ENCODE measurements at regions not wholly inside any gene's neighbourhood (a gene's known extent, or its start where the extent isn't known, plus 50 kb on each side); places are given as distances from the start of the nearest gene placed in this dataset.

- no peak for TF ChIP-seq CTCF (IDR thresholded peaks at IDR 0.05; ENCODE audit: insufficient read depth, low read length)
- no peak for DNase-seq (ENCODE audit: low read depth)
- H3K4me3 ChIP-seq (ENCODE audit: low read depth, low read length) = no peak overlapping the region
Measured at GRCh38 chr10:53598914-53599313, 826.3 kb upstream of the MBL2 start.

DNA sequence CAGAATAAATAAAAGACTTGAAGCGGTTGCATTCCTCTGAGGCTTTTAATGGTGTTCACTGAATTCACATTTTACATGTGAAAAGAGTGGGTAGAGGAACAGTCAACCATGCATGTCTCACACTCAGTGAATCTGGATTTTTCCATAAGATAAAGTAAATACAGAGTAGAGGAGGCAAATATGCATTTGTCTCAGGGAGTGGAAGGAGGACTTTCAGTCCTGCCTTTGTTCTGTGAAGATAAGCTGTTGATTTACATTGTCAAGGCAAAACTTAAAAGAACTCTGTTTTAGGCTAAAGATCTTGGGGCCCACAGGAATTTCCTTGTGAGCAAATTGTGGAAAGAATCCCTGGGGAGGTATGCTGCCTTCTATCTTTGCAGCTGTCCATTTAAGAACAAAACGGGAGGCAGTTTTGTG lies 825.3 kb upstream of the MBL2 start:
- H3K4me3 ChIP-seq (ENCODE audit: low read depth, low read length) = no peak overlapping the region
- TF ChIP-seq CTCF (IDR thresholded peaks at IDR 0.05; ENCODE audit: insufficient read depth, low read length) = no peak
- DNase-seq (ENCODE audit: low read depth) = no peak

- DNase-seq (ENCODE audit: low read depth) = no peak
- no peak overlapping the region for H3K4me3 ChIP-seq (ENCODE audit: low read depth, low read length)
- TF ChIP-seq CTCF (IDR thresholded peaks at IDR 0.05; ENCODE audit: insufficient read depth, low read length) = no peak
Measured at GRCh38 chr10:53580465-53580864, 807.9 kb upstream of the MBL2 start.

DNA sequence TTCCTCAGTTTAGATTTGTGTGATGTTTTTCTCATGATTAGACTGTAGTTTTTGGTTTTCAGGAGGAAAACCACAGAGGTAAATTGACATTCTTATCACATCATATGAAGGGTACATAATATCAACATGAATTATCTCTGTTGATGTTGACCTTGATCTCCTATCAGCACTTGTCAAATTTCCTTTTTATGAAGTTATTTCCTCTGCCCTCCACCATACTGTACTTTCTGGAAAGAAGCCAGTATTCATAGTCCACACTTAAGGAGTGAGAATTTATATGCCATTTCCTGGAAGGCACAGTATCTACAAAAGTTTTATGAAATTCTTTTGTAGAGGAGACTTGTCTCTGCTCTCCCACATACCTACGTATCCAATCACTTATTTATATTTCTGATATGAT lies 807.2 kb upstream of the MBL2 start:
- H3K4me3 ChIP-seq (ENCODE audit: low read depth, low read length) = no peak overlapping the region
- no peak for TF ChIP-seq CTCF (IDR thresholded peaks at IDR 0.05; ENCODE audit: insufficient read depth, low read length)
- no peak for DNase-seq (ENCODE audit: low read depth)

DNA sequence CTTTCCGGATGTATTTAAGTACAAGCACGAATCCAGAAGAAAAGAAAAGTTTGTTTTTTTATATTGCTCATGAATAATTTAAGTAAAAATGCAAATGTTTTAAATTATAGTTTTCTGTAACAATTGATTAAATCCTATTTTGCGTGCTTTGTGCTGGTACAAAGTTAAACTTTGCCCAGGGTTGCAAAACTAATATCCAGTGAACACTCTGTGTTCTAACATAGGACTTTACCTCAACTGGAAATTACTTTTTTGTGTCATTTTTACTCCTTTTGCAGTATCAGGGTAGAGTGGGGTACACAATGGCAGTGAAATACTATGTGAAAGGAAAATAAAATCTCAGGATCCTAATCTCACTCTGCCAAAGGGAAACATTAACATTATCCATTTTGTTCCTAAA lies 801.4 kb upstream of the MBL2 start:
- no peak for DNase-seq (ENCODE audit: low read depth)
- no peak overlapping the region for H3K4me3 ChIP-seq (ENCODE audit: low read depth, low read length)
- TF ChIP-seq CTCF (IDR thresholded peaks at IDR 0.05; ENCODE audit: insufficient read depth, low read length) = no peak

DNA sequence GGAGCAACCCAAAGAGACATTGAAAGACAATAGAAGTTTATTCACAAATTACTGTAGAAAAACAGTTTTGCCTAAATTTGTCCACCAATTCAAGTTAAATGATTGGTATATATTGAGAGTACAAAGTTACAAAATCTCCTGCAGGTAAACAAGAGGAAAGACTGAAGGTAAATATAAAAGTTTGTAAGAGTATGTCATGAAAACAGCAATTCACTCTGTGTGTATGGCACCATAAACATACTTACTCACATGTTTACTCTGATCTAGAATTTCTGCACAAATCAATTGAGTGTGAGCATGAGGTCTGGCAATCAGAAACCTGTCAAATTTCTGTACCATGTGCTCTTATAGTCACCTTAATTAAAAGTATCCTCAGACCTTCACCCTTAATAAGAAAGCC lies 800.9 kb upstream of the MBL2 start:
- no peak for DNase-seq (ENCODE audit: low read depth)
- no peak for TF ChIP-seq CTCF (IDR thresholded peaks at IDR 0.05; ENCODE audit: insufficient read depth, low read length)
- no peak overlapping the region for H3K4me3 ChIP-seq (ENCODE audit: low read depth, low read length)

DNA sequence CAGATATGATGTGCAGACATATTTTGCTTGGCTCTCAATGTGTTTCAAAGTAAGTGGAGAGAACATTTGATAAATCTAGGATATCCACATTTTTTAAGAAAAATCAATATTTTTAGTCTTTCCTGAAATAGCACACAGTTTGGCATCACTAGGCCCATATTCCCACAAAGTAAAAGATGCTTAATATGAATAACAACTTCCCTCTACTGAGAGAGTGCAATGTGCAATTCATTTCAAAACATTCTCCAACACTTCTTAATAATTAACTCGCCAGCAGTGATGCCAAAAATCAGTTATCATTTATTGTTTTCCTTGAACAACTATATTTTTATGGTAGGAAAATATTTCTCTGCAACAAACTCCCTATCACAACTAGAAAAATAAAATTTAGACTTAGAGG lies 800.2 kb upstream of the MBL2 start:
- no peak overlapping the region for H3K4me3 ChIP-seq (ENCODE audit: low read depth, low read length)
- TF ChIP-seq CTCF (IDR thresholded peaks at IDR 0.05; ENCODE audit: insufficient read depth, low read length) = no peak
- DNase-seq (ENCODE audit: low read depth) = no peak

Data from fibroblast of the aortic adventitia (primary cell).